Spleen (tissue), 11 donors: ENCODE measurements at regions not wholly inside any gene's neighbourhood (a gene's known extent, or its start where the extent isn't known, plus 50 kb on each side); places are given as distances from the start of the nearest gene placed in this dataset.

Source experiments
- DNase-seq: peaks from one replicate; pipeline ENCODE4 v3.0.0-alpha.2; 2020
- H3K27ac ChIP-seq, 8 donors: fragments of 200-600 bp; sonication (generic) in 7 of 8; 1 replicate in 4 of 8; 2 replicates in 4 of 8; pipeline versions ENCODE4 v1.5.0 to v1.8.0; 2016 to 2021; ENCODE audit warnings: inconsistent platforms in 4 of 8, mild to moderate bottlenecking in 4 of 8, moderate library complexity in 1 of 8
- H3K27me3 ChIP-seq, 7 donors: fragments of 200-600 bp; sonication (generic) in 6 of 7; replicated peaks in 1 of 7; 1 replicate in 4 of 7; 2 replicates in 3 of 7; pipeline versions ENCODE4 v1.5.0 to v1.8.0; 2016 to 2021; ENCODE audit warnings: inconsistent platforms in 3 of 7, mild to moderate bottlenecking in 1 of 7
- H3K36me3 ChIP-seq, 6 donors: fragments of 200-600 bp; sonication (generic) in 5 of 6; 1 replicate in 4 of 6; 2 replicates in 2 of 6; pipeline versions ENCODE4 v1.5.0 to v1.8.0; 2016 to 2021; ENCODE audit warnings: inconsistent platforms in 2 of 6
- H3K4me1 ChIP-seq, 6 donors: fragments of 200-600 bp; sonication (generic) in 5 of 6; 1 replicate in 3 of 6; 2 replicates in 3 of 6; pipeline versions ENCODE4 v1.5.0 to v1.8.0; 2016 to 2021; ENCODE audit warnings: inconsistent platforms in 3 of 6
- H3K4me3 ChIP-seq, 8 donors: fragments of 200-600 bp; sonication (generic) in 7 of 8; 1 replicate in 4 of 8; 2 replicates in 4 of 8; pipeline versions ENCODE4 v1.5.0 to v1.8.0; 2016 to 2021; ENCODE audit warnings: inconsistent platforms in 4 of 8, mild to moderate bottlenecking in 4 of 8, moderate library complexity in 2 of 8
- H3K9me3 ChIP-seq, 8 donors: fragments of 200-600 bp; sonication (generic) in 7 of 8; 1 replicate in 4 of 8; 2 replicates in 4 of 8; pipeline versions ENCODE4 v1.5.0 to v1.8.0; 2016 to 2021; ENCODE audit warnings: inconsistent platforms in 4 of 8
- CTCF ChIP-seq, 11 experiments: fragments of 200-600 bp in 7 of 11; fragments of 450-650 bp in 4 of 11; sonication (generic) in 4 of 11; IDR thresholded peaks in 8 of 11; conservative IDR thresholded peaks in 3 of 11; 1 replicate in 7 of 11; 2 replicates in 4 of 11; pipeline versions ENCODE4 v1.4.0 to v1.8.0; 2016 to 2021; ENCODE audit warnings: antibody characterized with exemption in 11 of 11, inconsistent platforms in 4 of 11, mild to moderate bottlenecking in 1 of 11
- POLR2A ChIP-seq, 3 donors: fragments of 450-650 bp; IDR thresholded peaks; one replicate each; pipeline ENCODE4 v1.5.1; 2017; ENCODE audit warnings: antibody characterized with exemption in 3 of 3, mild to moderate bottlenecking in 1 of 3
- POLR2AphosphoS5 ChIP-seq, 3 donors: sonication (generic); formaldehyde crosslinking; IDR thresholded peaks; one replicate each; pipeline ENCODE4 v1.5.1; 2017; ENCODE audit warnings: antibody characterized with exemption in 3 of 3
- WGBS, 5 donors: extraction: QIAGEN DNeasy Blood & Tissue Kit in 3 of 5; methylation state at CpG; one replicate each; pipeline versions ENCODE4 v1.1.5 to v1.1.7; 2013 to 2018; 5-methylcytosine and 5-hydroxymethylcytosine counted together
- intact Hi-C: fragments of 100-400 bp; cut with DNase I; formaldehyde crosslinking; loops from one replicate; pipeline ENCODE4 v1.15.0; 2023; ENCODE audit warnings: low total_unique reads
- donor health status: healthy with polysubstance abuse.
- donor health status: DM: no; HTN: no; CAD: no; lungs with moderate emphysema.
- donor health status: DM: no; HTN: no; CAD: no.
- donor health status: Bipolar disorder and iron deficiency.
- donor health status: healthy.
- donor health status: DM: no; HTN: no; CAD: no.
- donor health status: DM: yes; HTN: yes; CAD: no.

GRCh38 chr18:28690100-28690499 lies 513.2 kb upstream of the CDH2 start:
- H3K36me3 ChIP-seq: no peaks in the 10 kb centered on the region
- H3K27me3 ChIP-seq: no peaks in the 10 kb centered on the region
- no peak for DNase-seq
- no peaks in the 10 kb centered on the region for H3K4me1 ChIP-seq
- H3K4me3 ChIP-seq: no peak overlapping the region
- H3K9me3 ChIP-seq: peaks cover 0 to 2% (median 0%) of the 10 kb centered on the region in 8 donors
- TF ChIP-seq CTCF (IDR thresholded peaks at IDR 0.05 in 8 of 11, conservative IDR thresholded peaks at IDR 0.05 in 3 of 11) (no peak), POLR2A (IDR thresholded peaks at IDR 0.05) (no peak), POLR2AphosphoS5 (IDR thresholded peaks at IDR 0.05) (no peak)
- intact Hi-C loops: no loop called here
- 68 to 87% (median 77%) methylated on average over 5 of the region's 5 CpGs for WGBS, 5 donors
- no peak overlapping the region for H3K27ac ChIP-seq

GRCh38 chr18:28689588-28689987 lies 512.7 kb upstream of the CDH2 start:
- no peak overlapping the region for H3K4me3 ChIP-seq
- no peak overlapping the region for H3K27ac ChIP-seq
- no peaks in the 10 kb centered on the region for H3K4me1 ChIP-seq
- peaks cover 0 to 5% (median 0%) of the 10 kb centered on the region in 8 donors for H3K9me3 ChIP-seq
- DNase-seq: no peak
- intact Hi-C loops: no loop called here
- no peaks in the 10 kb centered on the region for H3K27me3 ChIP-seq
- TF ChIP-seq POLR2A (IDR thresholded peaks at IDR 0.05): no peak
- WGBS, 5 donors: 21 to 40% (median 27%) methylated on average over 1 of the region's 1 CpG
- H3K36me3 ChIP-seq: no peaks in the 10 kb centered on the region

GRCh38 chr18:28684746-28685355 lies 507.9 kb upstream of the CDH2 start:
- WGBS, 5 donors: 57 to 74% (median 67%) methylated on average over 3 of the region's 3 CpGs
- no peak for DNase-seq

GRCh38 chr18:28682912-28683311 lies 506.0 kb upstream of the CDH2 start:
- H3K27me3 ChIP-seq: no peaks in the 10 kb centered on the region
- no peak overlapping the region for H3K27ac ChIP-seq
- intact Hi-C loops: no loop called here
- no peak for DNase-seq
- peaks cover 0 to 5% (median 0%) of the 10 kb centered on the region in 8 donors for H3K9me3 ChIP-seq
- TF ChIP-seq POLR2AphosphoS5 (IDR thresholded peaks at IDR 0.05) (no peak), CTCF (IDR thresholded peaks at IDR 0.05 in 8 of 11, conservative IDR thresholded peaks at IDR 0.05 in 3 of 11) (no peak), POLR2A (IDR thresholded peaks at IDR 0.05) (no peak)
- no peaks in the 10 kb centered on the region for H3K36me3 ChIP-seq
- no peak overlapping the region for H3K4me3 ChIP-seq
- no peaks in the 10 kb centered on the region for H3K4me1 ChIP-seq

More at GRCh38 chr18:28684746-28685355, 507.9 kb upstream of the CDH2 start:
- Histone ChIP-seq H3K36me3 (no peaks in the 10 kb centered on the region), H3K4me3 (no peak overlapping the region), H3K27ac (no peak overlapping the region), H3K4me1 (no peaks in the 10 kb centered on the region), H3K27me3 (no peaks in the 10 kb centered on the region), H3K9me3 (peaks cover 0 to 5% (median 0%) of the 10 kb centered on the region in 8 donors)
- intact Hi-C loops: no loop called here
- TF ChIP-seq POLR2AphosphoS5 (IDR thresholded peaks at IDR 0.05) (no peak), POLR2A (IDR thresholded peaks at IDR 0.05) (no peak), CTCF (IDR thresholded peaks at IDR 0.05 in 8 of 11, conservative IDR thresholded peaks at IDR 0.05 in 3 of 11) (no peak)

- intact Hi-C loops: no loop called here
- 83 to 91% (median 91%) methylated on average over 1 of the region's 1 CpG for WGBS, 5 donors
- TF ChIP-seq POLR2AphosphoS5 (IDR thresholded peaks at IDR 0.05): no peak
- TF ChIP-seq CTCF (IDR thresholded peaks at IDR 0.05 in 8 of 11, conservative IDR thresholded peaks at IDR 0.05 in 3 of 11): no peak
Observed at GRCh38 chr18:28669165-28669564, 492.2 kb upstream of the CDH2 start.

More at GRCh38 chr18:28669165-28669564, 492.2 kb upstream of the CDH2 start:
- Histone ChIP-seq H3K27ac (no peak overlapping the region), H3K9me3 (peaks cover 0 to 4% (median 0%) of the 10 kb centered on the region in 8 donors), H3K36me3 (no peaks in the 10 kb centered on the region), H3K27me3 (no peaks in the 10 kb centered on the region), H3K4me1 (no peaks in the 10 kb centered on the region), H3K4me3 (no peak overlapping the region)
- no peak for DNase-seq
